Embryonic facial prominence (tissue), 1 donor: ENCODE measurements at regions not wholly inside any gene's neighbourhood (a gene's known extent, or its start where the extent isn't known, plus 50 kb on each side); places are given as distances from the start of the nearest gene placed in this dataset.
A peak's percentile ranks its signal among the peaks of the same experiment; 100 is the strongest.

ENCODE experiments used
- DNase-seq: peaks from one replicate; pipeline ENCODE4 v3.0.0-alpha.2; 2016; ENCODE audit errors: extremely low spot score

DNA sequence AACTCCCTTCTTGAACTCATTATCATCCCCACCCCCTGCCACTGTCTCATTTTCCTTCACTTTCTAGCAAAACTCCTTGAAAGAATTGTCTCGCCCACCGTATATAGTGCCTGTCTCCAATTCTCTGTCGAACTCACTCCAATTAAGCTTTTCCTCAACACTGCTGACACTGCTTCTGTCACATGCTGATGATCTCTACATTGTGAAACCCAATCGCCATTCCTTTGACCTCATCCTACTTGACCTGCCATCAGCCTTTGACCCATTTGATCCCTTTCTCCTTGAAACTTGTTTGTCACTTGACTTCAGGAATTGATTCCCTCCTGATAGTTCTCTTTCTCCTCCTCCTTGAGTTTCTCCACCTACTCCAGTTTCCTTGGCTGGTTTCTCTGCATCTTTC lies 54.8 kb downstream of the CCDC71L start:
- no peak for DNase-seq

GRCh38 chr7:106604971-106605370 lies 56.0 kb downstream of the CCDC71L start:
- DNase-seq: no peak

DNA sequence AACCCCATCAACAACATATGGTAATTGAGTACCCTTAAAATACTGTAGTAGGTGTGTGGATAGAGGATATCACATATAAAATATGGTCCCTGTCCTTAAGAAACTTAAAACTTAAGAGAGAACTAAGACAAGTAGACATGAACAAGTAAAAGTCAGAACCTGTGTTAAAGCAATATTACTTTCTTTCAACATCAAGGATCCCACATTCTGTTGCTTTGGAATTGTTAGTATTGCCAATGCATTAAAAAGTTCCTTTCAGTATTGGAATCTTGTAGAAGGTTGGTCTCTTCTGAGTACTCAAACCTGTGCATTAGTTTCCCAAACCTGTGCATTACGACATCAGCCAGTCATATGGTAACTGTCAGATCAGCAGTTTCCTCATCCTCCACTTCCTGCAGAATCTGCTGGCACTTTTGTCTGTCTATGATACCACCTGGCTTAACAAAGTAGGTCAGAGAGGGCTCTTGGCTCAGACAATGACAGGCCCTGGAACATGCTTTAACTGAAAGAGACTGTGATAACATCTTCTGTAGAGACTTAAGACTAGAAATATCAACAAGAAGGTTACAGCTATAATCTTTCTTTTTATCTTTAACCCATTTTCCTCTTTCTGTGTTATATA lies 56.5 kb downstream of the CCDC71L start:
- no peak for DNase-seq

DNA sequence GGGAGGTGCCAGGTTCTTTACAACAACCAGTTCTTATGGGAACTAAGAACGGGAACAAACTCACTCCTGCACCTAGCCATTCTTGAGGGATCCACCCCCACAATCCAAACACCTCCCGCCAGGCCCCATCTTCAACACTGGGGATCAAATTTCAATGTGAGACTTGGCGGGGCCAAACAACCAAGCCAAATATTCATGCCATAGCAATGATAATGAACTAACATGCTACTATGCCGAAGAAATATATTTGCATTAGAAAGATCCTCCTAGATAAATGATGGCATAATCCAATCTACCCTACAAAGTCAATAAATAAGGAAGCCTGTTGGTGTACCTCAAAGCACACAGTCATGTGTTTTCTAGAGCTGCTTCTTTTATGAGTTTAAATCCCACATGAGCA lies 57.6 kb downstream of the CCDC71L start:
- no peak for DNase-seq

DNA sequence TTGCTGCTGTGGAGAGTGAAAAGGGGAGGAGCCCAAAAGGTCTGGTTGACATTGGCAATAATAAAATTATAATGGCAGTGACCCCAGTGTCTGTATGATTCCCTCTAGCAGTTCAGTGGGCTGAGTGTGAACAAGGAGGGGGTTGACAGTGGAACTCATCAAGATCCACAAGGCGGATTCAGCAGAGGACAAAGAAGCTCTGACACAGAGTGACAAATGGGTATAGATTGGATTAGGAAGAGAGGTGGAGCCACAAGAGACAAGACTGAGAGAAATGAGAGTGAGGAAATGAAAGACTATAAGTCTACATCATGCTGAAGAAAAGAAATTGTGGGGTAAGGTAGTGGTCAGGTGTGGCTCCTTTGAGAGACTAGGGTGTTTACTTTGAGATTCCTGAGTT lies 58.9 kb downstream of the CCDC71L start:
- no peak for DNase-seq

GRCh38 chr7:106600569-106601373 lies 60.2 kb downstream of the CCDC71L start:
- DNase-seq: no peak

- no peak for DNase-seq
Measured at GRCh38 chr7:106599343-106599698, 61.6 kb downstream of the CCDC71L start.

DNA sequence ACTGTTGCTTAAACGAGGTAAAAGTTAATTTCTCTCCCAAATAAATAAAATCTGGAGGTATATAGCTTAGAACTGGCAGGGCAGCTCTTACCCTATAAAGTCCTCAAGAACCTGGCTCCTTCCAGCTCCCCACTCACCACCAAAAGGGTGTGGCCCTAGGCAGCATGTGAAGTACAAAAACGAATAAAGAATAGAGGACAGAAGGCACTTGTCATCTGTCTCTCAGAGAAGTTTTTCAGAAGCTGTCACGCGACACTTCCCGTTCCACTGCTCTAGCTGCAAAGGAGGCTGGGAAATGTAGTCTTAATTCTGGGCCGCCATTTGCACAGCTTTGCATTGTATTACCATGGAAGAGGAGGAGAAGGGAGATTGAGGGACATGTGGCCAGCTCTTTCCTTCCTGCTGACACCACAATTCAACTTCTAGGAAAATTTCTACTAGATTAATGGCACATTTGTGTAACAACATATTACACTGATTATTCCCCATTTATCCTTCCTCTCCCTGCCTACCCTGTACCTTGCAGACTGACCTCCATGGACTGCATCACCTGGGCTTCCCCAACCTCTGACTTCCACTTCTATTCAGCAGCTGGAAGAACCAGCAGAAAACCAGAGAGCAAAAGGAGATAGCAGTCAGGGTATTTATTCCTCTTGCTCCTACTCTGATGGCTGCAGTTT lies 62.2 kb downstream of the CCDC71L start:
- DNase-seq: peak; percentile 27

DNA sequence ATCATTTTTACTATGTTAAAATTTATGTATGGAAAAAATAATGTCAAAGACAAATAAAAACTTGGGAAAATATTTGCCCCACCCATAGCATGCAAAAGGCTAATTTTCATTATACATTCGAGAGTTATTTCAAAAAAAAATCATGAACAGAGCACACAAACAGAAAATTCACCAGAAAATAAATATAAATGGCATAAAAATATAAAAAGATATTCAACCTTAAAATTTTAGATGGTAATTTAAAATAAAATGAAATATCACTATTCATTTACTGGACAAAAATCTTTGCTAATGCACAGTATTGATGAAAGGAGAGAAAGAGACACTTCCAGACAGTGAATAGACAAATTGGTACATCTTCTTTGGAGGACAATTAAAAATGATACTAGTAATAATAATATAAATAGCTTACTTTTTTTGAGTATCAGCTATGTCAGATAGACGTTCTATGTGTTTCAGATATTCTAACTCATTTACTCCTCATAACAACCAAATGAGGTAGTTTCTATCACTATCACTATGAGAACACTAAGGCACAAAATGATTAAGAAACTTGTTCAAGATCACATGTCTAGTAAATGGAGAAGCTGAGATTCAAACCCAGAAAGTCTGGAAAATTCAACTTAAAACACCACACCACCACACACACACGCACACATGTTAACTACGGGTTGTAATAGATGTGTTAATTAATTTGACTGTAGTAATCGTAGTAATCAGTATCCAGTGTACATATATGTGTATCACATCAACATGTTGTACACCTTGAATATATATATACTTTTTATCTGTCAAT lies 63.0 kb downstream of the CCDC71L start:
- DNase-seq: no peak

GRCh38 chr7:106597014-106597413 lies 63.9 kb downstream of the CCDC71L start:
- no peak for DNase-seq

DNA sequence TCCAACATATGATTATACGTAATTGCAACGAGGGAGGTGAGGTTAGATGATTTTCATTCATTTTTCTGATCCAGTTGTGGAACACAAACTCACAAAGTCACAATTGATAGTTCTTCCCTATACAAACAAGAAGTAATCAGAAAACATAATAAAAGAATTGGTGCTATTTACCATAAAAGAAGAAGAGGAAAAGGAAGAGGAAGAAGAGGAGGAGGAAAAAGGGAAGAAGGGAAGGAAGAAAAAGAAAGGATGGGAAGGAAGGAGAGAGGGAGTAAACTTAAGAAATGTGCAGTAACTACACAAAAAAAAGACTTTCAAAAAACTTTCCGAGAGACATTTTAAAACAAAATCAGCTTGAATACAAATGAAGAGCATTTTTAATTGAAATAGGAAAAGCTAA lies 65.0 kb downstream of the CCDC71L start:
- DNase-seq: no peak

GRCh38 chr7:106593028-106593417 lies 67.9 kb downstream of the CCDC71L start:
- DNase-seq: no peak

GRCh38 chr7:106592282-106593027 lies 68.5 kb downstream of the CCDC71L start:
- DNase-seq: no peak

GRCh38 chr7:106591146-106591545 lies 69.8 kb downstream of the CCDC71L start:
- no peak for DNase-seq

DNA sequence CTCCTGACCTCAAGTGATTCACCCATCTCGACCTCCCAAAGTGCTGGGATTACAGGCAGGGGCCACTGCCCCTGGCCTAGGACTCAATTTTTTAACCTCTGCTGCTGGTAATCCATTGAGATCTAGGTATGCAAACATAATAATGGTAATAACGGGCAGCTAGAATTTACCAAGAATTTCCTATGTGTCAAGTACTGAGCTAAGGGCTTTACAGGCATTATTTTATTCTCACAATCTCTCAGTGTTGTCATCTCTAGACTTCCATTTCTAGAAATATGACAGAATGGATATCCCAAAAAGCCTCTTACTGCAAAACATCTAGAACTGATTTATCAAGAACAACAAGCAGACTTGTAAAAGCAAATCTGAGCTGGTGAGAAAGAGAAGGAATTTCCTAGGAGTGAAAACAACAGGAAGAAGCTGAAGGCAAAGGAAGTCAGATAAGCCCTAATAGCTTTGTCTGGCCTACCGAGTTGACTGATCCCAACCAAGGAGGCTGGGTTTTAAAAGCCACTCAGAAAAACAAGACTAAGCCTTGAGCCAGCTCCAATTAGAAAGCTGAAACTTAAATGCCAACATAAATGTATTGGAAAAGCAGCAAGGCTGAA lies 70.6 kb downstream of the CCDC71L start:
- no peak for DNase-seq

DNA sequence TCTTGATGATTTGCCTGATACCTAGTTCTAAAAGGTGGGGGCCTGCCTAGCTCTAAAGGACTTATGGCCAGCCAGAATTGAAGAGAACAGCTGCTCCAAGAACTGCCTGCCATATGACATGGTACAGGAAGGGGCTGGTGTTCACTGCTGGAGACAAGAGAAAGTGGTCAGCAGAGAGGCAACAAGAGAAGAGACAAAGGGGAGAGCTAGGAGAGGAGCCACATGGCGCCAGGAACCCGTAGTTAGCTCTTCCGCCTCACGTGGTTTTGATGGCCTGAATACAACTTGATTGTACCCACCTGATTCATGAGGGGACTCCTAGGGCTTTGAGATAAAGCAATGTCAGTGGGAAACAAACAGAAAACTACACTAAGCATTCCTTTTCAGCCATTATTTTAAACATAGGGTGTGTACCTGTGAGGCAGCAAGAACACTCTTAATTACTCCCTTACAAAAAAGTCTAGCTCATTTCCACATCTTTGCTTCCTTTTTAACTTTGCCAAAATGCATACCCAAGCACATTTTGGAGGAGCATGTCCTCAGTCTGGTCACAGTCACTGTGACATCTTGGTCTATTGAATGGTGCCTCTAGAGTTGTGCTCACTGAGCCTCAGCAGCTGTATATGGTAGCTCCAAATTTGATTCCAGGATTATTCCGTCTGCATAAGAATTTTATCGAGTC lies 71.6 kb downstream of the CCDC71L start:
- no peak for DNase-seq

- DNase-seq: no peak
Measured at GRCh38 chr7:106588422-106589197, 72.3 kb downstream of the CCDC71L start.

- no peak for DNase-seq
Measured at GRCh38 chr7:106584914-106585759, 75.8 kb downstream of the CCDC71L start.
